Peyer's patch (tissue), 4 donors: ENCODE measurements at regions not wholly inside any gene's neighbourhood (a gene's known extent, or its start where the extent isn't known, plus 50 kb on each side); places are given as distances from the start of the nearest gene placed in this dataset.

Source experiments
- DNase-seq, 3 donors: peaks; one replicate each; pipeline ENCODE4 v3.0.0-alpha.2; 2017 to 2019
- H3K27ac ChIP-seq, 4 donors: fragments of 200-600 bp; sonication (generic); one replicate each; pipeline ENCODE4 v1.5.1; 2016 to 2019
- H3K27me3 ChIP-seq, 2 donors: fragments of 200-600 bp; sonication (generic); one replicate each; pipeline ENCODE4 v1.5.1; 2019
- H3K36me3 ChIP-seq, 3 donors: fragments of 200-600 bp; sonication (generic); one replicate each; pipeline ENCODE4 v1.5.1; 2016 to 2019
- H3K4me1 ChIP-seq, 4 donors: fragments of 200-600 bp; sonication (generic); one replicate each; pipeline ENCODE4 v1.5.1; 2016 to 2019
- H3K4me3 ChIP-seq, 4 donors: fragments of 200-600 bp; sonication (generic); 1 replicate in 3 of 4; 2 replicates in 1 of 4; pipeline ENCODE4 v1.5.1; 2016 to 2019; ENCODE audit warnings: mild to moderate bottlenecking in 1 of 4
- H3K9me3 ChIP-seq, 4 donors: fragments of 200-600 bp; sonication (generic); one replicate each; pipeline ENCODE4 v1.5.1; 2016 to 2019; ENCODE audit warnings: mild to moderate bottlenecking in 1 of 4
- POLR2A ChIP-seq, 2 donors: fragments of 450-650 bp; IDR thresholded peaks; one replicate each; pipeline ENCODE4 v1.5.1; 2017; ENCODE audit warnings: antibody characterized with exemption in 2 of 2, mild to moderate bottlenecking in 2 of 2, moderate library complexity in 2 of 2
- TF ChIP-seq, protein P1 (sequence below), 6 experiments: fragments of 450-650 bp in 4 of 6; fragments of 200-600 bp in 2 of 6; sonication (generic) in 1 of 6; IDR thresholded peaks; one replicate each; pipeline ENCODE4 v1.5.1; 2017 to 2019; ENCODE audit warnings: antibody characterized with exemption in 6 of 6, mild to moderate bottlenecking in 3 of 6, moderate library complexity in 1 of 6

DNA sequence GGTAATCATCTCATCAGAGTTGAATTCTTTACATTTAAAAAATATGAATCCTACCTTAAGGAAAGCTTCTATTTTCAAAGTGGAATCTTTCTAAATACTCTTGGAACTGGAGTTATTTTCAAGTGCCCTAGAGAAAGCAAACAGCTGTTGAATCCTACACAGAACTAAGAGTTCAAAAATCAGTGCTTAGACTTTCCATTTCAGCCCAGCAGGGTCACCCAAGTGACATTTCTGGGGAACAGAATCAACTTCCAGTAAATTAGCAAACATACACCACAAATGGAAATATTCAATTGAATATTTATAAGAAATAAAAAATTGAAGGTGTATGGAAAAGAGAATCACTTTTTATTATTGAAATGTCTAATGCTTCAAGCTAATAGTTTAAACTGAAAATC is 427.7 kb upstream of the NOX3 start:
- H3K27ac ChIP-seq: no peak overlapping the region
- no peak overlapping the region for H3K4me3 ChIP-seq
- no peaks in the 10 kb centered on the region for H3K27me3 ChIP-seq
- no peaks in the 10 kb centered on the region for H3K9me3 ChIP-seq
- no peak for DNase-seq
- no peaks in the 10 kb centered on the region for H3K36me3 ChIP-seq
- H3K4me1 ChIP-seq: peaks cover 0 to 3% (median 3%) of the 10 kb centered on the region in 4 donors
- no peak for TF ChIP-seq POLR2A (IDR thresholded peaks at IDR 0.05)
- TF ChIP-seq, protein P1, sequence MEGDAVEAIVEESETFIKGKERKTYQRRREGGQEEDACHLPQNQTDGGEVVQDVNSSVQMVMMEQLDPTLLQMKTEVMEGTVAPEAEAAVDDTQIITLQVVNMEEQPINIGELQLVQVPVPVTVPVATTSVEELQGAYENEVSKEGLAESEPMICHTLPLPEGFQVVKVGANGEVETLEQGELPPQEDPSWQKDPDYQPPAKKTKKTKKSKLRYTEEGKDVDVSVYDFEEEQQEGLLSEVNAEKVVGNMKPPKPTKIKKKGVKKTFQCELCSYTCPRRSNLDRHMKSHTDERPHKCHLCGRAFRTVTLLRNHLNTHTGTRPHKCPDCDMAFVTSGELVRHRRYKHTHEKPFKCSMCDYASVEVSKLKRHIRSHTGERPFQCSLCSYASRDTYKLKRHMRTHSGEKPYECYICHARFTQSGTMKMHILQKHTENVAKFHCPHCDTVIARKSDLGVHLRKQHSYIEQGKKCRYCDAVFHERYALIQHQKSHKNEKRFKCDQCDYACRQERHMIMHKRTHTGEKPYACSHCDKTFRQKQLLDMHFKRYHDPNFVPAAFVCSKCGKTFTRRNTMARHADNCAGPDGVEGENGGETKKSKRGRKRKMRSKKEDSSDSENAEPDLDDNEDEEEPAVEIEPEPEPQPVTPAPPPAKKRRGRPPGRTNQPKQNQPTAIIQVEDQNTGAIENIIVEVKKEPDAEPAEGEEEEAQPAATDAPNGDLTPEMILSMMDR (IDR thresholded peaks at IDR 0.05): no peak

DNA sequence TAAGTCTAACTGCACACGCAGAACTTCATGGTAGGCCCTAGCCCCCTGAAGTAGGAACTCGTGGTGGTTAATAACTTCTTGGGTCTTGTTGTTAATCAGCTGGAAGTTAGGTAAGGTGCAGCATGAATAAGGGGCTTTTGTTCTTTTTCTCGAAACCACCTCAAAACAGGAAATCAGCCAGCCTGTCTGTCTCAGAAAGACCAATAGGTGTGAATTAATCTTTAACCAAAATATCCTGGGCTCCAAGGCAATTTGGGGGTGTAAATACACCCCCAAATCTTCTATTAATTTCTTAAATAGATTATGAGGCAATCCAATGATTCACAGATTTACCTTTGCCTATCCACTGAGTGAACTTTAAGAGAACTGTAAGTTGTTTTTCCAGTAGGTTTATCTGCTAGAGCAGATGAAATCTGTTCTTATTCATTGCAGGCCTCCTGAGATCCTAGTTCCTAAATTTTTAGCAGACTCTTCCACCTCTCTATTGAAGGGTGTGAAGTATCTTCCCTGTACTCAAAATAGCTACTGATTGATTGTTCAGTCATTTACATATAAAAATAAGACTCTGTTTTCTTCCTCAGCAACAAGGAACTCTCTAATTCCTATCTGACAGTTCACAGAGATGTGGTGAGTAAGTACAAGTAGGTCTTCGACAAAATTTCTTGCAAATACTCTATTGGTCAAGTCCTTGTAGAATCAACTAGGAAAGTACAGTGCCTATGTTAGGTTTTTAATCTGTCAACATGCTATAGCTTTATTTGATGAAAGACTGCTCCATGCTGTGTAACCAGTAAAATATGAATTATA is 427.1 kb upstream of the NOX3 start:
- H3K4me3 ChIP-seq: no peak overlapping the region
- H3K27me3 ChIP-seq: no peaks in the 10 kb centered on the region
- no peaks in the 10 kb centered on the region for H3K36me3 ChIP-seq
- no peak for TF ChIP-seq POLR2A (IDR thresholded peaks at IDR 0.05)
- TF ChIP-seq, protein P1 (IDR thresholded peaks at IDR 0.05): no peak
- H3K9me3 ChIP-seq: no peaks in the 10 kb centered on the region
- H3K4me1 ChIP-seq: peaks cover 0 to 3% (median 3%) of the 10 kb centered on the region in 4 donors
- no peak overlapping the region for H3K27ac ChIP-seq
- no peak for DNase-seq

DNA sequence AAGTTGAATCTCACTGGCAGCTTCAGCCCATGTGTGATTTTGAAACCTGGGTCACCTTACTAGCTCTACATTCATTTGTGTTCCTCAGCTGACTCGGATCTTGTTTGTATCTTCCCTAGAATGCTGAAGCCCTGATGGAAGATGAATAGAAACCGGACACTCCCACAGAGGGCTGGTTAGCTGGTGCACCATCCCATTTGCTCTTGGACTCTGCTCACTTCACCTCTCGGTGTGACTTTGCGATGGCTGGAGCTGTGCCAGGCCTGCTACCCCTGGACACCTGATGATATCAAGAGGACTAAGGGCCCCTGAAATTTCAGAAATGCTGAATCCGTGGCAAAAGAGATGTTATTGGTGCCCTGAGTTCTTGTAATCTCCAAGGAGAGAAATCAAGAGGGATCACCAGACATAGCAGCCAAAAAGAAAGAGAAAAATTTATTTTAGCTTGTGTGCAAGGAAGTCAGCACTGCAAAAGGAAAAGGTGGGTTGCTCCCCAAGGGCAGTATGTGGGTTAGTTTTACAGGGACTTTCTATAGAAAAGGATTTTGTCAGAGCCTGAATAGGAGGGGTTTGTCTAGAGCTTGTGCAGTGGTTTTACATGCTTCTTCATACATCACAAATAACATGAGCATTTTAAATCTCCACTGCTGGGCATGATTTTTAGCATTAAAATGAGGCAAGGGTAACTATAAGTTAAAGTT is 426.3 kb upstream of the NOX3 start:
- TF ChIP-seq, protein P1 (IDR thresholded peaks at IDR 0.05): no peak
- TF ChIP-seq POLR2A (IDR thresholded peaks at IDR 0.05): no peak
- Histone ChIP-seq H3K27ac (no peak overlapping the region), H3K4me1 (peaks cover 0 to 3% (median 3%) of the 10 kb centered on the region in 4 donors), H3K27me3 (no peaks in the 10 kb centered on the region), H3K36me3 (no peaks in the 10 kb centered on the region), H3K4me3 (no peak overlapping the region), H3K9me3 (no peaks in the 10 kb centered on the region)
- DNase-seq: no peak

DNA sequence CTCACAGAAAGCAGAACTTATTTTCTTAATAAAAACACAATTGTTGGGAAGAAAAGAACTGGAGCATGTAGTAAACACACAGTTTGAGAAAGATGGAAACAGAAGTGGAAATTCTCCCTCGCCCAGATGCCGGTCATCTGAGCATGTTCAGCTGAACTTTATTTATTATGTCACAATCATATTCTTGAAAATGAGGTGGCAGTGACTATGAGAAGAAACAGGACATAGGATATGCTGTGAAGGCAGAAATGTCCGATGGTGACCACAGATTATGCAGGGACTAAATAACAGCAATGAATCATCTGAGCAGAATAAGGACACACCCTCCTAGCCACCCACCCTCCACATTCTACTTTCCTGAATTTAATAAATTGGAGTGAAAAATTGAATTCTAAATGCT is 425.3 kb upstream of the NOX3 start:
- Histone ChIP-seq H3K9me3 (no peaks in the 10 kb centered on the region), H3K4me1 (peaks cover 0 to 3% (median 3%) of the 10 kb centered on the region in 4 donors), H3K4me3 (no peak overlapping the region), H3K27ac (no peak overlapping the region), H3K36me3 (no peaks in the 10 kb centered on the region), H3K27me3 (no peaks in the 10 kb centered on the region)
- TF ChIP-seq, protein P1 (IDR thresholded peaks at IDR 0.05): no peak
- no peak for TF ChIP-seq POLR2A (IDR thresholded peaks at IDR 0.05)
- DNase-seq: no peak

DNA sequence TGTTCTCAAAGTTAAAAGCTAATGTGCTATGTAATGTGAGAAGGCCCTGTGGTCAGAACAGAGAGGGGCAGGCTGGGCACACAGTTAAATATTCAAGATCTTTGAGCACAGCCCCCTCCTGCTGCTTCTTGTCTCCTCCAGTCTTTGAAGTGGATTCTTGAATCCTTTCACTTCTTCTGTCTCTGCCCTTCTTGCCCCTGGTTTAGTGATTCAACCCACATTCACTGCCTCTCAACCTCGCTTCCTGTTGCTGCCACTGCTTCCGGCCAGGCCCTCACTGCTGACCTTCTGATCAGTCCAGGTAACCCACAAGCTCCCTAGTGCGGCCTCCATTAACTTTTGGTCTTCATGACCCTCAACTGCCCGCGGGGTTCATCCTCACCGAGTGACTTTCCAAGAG is 417.3 kb upstream of the NOX3 start:
- Histone ChIP-seq H3K27ac (no peak overlapping the region), H3K4me3 (no peak overlapping the region), H3K4me1 (no peaks in the 10 kb centered on the region), H3K27me3 (no peaks in the 10 kb centered on the region), H3K36me3 (no peaks in the 10 kb centered on the region), H3K9me3 (no peaks in the 10 kb centered on the region)
- TF ChIP-seq, protein P1 (IDR thresholded peaks at IDR 0.05): no peak
- no peak for TF ChIP-seq POLR2A (IDR thresholded peaks at IDR 0.05)
- DNase-seq: no peak
